NT2/D1 (cell line): ENCODE measurements at regions not wholly inside any gene's neighbourhood (a gene's known extent, or its start where the extent isn't known, plus 50 kb on each side); places are given as distances from the start of the nearest gene placed in this dataset.

Experiments used
- SUZ12 ChIP-seq: IDR thresholded peaks from 2 replicates; pipeline ENCODE4 v1.6.1; 2011; ENCODE audit not compliant: insufficient read length, insufficient read depth; ENCODE audit errors: extremely low read depth
- YY1 ChIP-seq: IDR thresholded peaks from 2 replicates; pipeline ENCODE4 v1.6.1; 2011; ENCODE audit not compliant: insufficient read length, insufficient read depth
- ZNF274 ChIP-seq: IDR thresholded peaks from 2 replicates; pipeline ENCODE4 v1.6.1; 2011; ENCODE audit warnings: mild to moderate bottlenecking, low read depth, low read length

- TF ChIP-seq YY1 (no peak), ZNF274 (no peak), SUZ12 (no peak)
Measured at GRCh38 chr11:37595845-37596244, 997.8 kb upstream of the RAG2 start.
